Left lobe of liver (tissue), 2 donors: ENCODE measurements at regions not wholly inside any gene's neighbourhood (a gene's known extent, or its start where the extent isn't known, plus 50 kb on each side); places are given as distances from the start of the nearest gene placed in this dataset.
"Not testable (repeated sequence)": the region's sequence is repeated elsewhere in the genome, so short reads cannot be mapped to it uniquely, and the experiment has no call there.

Experiments
- ATAC-seq: fragments of 200-7000 bp; cut with Tn5 transposase; one replicate; pipeline ENCODE4 v1.9.1; 2020; ENCODE audit warnings: mild to moderate bottlenecking, moderate library complexity
- DNase-seq: peaks from one replicate; pipeline ENCODE4 v3.0.0-alpha.2; 2020; ENCODE audit warnings: low spot score
- donor health status: DM: no; HTN: no; CAD: no; lungs with moderate emphysema.
- donor health status: DM: no; HTN: yes; CAD: no.

DNA sequence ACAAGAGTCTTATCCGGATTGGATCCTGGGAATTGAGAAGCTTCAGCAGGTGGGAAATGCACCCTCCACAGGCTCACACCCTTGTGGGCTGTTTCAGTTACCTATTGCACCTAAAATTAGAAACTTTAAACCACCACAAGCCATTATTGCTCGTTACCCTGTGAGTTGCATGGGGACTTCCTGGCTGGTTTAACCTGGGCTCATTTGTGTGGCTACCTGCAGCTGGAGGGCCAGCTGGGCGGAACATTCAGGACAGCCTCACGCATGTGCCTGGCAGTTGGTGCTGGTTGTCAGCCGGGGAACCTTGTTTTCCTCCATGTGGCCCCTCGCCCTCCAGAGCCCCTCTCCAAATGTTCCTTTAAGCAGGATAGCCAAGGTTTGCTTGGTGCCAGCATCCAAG lies 118.5 kb upstream of the DEFB108B start:
- not testable (repeated sequence) for ATAC-seq, DNase-seq

DNA sequence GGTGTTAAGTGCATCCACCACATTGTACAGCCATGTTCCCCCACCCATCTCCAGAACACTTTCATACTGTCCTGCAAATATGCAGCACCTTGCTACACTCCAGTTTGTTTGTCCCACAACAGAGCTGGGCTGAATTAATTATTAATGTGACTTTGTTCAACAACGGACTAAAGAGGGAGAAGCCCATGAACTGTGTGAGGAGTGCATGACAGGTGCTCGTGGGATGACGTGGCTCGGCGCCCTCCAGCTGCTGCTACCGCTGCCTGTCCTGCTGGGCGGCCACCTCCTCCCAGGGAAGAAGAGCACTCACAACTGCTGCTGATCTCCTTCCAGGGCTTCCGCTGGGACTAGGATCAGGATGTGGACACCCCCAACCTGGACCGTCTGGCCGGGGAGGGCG lies 111.2 kb upstream of the DEFB108B start:
- not testable (repeated sequence) for ATAC-seq, DNase-seq

DNA sequence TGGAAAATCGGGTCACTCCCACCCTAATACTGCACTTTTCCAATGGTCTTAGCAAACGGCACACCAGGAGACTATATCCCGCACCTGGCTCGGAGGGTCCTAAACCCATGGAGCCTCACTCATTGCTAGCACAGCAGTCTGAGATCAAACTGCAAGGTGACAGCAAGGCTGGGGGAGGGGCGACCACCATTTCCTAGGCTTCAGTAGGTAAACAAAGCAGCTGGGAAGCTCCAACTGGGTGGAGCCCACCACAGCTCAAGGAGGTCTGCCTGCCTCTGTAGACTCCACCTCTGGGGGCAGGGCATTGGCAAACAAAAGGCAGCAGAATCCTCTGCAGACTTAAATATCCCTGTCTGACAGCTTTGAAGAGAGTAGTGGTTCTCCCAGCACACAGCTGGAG lies 109.0 kb upstream of the DEFB108B start:
- ATAC-seq, DNase-seq: not testable (repeated sequence)

DNA sequence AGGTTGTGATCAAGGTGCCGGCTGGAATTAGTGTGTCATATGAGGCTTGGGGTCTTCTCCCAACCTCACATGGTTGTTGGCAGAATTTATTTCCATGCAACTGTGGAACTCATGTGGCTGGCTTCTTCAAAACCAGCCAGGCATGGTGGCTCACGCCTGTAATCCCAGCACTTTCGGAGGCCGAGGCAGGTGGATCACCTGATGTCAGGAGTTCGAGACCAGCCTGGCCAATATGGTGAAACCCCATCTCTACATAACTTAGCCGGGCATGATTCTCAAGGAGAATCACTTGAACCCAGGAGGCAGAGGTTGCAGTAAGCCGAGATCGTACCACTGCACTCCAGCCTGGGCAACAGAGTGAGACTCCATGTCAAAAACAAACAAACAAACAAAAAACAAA lies 102.3 kb upstream of the DEFB108B start:
- not testable (repeated sequence) for ATAC-seq, DNase-seq

DNA sequence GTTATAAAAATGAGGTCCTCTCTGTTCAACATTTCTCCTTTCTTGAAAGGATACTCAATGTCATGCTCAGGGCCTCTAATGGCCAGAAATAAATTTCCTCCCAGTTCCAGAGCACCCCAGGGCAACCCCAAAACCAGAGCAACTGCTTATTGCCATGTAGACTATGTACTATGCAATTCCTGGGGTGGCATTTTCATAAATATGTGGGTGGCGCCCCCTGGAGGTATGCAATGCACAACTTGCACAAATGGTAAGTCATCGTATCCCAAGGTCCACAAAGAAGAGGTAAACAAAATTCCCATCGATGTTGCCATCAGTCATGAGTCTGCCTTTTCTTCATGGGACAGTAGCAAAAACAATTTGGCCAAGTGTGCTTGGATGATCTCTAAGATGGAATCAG lies 98.6 kb upstream of the DEFB108B start:
- ATAC-seq, DNase-seq: not testable (repeated sequence)

DNA sequence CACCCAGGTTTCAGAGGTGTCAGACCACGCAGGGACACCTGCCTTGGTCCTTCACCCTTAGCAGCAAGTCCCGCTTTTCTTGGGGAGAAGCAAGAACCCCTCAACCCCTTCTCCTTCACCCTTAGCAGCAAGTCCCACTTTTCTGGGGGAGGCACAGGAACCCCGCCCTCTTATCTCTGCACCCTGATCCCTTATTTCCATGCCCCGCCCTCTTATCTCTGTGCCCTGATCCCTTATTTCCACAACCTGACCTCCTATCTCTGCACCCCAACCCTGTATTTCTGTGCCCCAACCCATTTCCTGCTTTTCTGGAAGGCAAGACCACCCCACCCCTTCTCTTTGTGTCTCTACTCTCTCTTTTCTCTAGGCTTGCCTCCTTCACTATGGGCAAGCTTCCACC lies 94.7 kb upstream of the DEFB108B start:
- ATAC-seq, DNase-seq: not testable (repeated sequence)

DNA sequence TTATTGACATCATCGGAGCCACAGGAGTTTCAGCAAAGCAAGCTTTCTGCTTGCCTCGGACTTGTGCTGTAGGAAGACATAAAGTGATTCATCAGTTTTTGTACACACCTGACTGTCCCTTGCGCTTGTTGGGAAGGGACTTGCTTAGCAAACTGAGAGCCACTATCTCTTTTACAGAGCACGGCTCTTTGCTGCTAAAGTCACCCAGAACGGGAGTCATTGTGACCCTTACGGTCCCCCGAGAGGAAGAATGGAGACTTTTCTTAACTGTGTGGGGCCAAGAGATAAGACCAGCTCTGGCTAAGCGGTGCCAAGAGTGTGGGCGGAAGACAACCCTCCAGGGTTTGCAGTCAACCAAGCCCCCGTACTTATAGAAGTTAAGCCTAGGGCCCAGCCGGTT lies 89.6 kb upstream of the DEFB108B start:
- not testable (repeated sequence) for DNase-seq, ATAC-seq

DNA sequence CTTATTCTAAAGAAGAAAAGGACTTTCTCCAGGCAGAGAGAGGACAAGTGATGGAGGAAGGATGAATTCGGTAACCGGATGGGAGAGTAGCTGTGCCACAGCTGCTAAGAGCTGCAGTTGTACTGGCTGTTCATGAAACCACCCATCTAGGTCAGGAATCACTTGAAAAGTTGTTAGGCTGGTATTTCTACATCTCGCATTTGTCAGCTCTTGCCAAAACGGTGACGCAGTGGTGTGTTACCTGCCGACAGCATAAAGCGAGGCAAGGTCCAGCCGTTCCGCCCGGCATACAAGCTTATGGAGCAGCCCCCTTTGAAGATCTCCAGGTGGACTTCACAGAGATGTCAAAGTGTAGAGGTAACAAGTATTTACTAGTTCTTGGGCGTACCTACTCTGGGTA lies 87.3 kb upstream of the DEFB108B start:
- DNase-seq, ATAC-seq: not testable (repeated sequence)

DNA sequence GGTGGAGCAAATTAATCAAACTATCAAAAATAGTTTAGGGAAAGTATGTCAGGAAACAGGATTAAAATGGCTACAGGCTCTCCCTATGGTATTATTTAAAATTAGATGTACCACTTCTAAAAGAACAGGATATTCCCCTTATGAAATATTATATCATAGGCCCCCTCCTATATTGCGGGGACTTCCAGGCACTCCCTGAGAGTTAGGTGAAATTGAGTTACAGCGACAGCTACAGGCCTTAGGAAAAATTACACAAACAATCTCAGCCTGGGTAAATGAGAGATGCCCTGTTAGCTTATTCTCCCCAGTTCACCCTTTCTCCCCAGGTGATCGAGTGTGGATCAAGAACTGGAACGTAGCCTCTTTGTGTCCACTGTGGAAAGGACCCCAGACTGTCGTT lies 86.7 kb upstream of the DEFB108B start:
- not testable (repeated sequence) for DNase-seq, ATAC-seq

DNA sequence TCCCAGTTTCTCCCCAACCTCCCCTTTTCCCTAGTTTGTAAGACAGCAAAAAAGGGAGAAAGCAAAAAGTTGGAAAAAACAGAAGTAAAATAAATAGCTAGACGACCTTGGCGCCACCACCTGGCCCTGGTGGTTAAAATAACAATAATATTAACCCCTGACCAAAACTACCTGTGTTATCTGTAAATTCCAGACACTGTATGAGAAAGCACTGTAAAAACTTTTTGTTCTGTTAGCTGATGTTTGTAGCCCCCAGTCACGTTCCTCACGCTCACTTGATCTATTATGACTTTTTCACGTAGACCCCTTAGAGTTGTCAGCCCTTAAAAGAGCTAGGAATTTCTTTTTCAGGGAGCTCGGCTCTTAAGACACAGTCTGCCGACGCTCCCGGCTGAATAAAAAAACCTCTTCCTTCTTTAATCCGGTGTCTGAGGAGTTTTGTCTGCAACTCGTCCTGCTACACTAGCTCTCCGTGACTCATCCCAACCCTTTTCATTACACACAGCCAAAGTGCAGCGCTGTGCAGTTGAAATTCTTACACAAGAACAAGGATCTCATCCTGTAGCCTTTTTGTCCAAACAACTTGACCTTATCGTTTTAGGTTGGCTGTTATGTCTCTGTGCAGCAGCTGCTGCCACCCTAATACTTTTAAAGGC lies 83.9 kb upstream of the DEFB108B start:
- not testable (repeated sequence) for DNase-seq, ATAC-seq

DNA sequence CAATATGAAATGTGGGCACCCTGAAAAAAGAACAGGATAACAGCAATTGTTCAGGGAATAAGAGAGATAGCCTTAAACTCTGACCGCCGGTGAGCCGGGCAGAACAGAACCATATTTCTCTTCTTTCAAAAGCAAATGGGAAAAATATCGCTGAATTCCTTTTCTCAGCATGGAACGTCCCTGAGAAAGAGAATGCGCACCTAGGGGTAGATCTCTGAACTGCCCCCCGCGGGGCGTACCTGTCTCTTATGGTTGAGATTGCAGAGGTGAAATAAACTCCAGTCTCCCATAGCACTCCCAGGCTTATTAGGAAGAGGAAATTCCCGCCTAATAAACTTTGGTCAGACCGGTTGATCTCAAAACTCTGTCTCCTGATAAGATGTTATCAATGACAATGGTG lies 82.1 kb upstream of the DEFB108B start:
- not testable (repeated sequence) for ATAC-seq, DNase-seq

DNA sequence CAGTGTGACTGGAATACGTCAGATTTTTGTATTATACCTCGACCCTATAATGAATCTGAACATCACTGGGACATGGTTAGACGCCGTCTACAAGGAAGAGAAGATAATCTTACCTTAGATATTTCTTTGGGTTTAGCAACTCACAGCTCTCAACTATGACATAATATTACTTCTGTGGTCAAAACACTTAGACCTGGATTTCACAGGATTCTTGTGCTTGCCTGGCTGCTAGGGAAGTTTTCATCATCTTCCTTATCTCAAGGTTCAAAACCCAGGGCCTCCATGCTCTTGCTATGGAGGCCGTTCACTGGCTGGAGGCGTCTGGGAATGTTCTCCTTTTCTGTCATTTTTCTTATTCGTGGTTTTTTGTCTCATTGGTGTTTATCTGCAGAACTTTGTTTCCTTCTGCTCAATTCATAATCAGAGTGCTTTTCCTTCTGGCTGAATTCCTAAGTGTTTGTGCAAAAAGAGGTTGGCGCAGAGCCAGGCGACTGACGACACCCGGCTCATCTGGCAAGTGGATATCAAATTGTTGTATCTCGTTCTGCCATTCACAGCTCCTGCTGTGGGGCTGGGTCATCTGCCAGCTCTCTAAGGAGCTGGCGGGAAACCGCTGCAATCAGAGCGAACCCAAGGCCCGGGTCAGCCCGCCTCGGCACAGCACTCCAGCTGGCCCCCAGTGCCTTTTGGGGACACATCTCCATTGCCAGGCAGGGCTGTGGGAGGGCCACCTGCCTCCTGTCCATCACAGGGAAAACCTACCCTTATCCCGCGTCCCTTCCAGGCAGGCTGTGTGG lies 68.1 kb upstream of the DEFB108B start:
- not testable (repeated sequence) for ATAC-seq, DNase-seq

DNA sequence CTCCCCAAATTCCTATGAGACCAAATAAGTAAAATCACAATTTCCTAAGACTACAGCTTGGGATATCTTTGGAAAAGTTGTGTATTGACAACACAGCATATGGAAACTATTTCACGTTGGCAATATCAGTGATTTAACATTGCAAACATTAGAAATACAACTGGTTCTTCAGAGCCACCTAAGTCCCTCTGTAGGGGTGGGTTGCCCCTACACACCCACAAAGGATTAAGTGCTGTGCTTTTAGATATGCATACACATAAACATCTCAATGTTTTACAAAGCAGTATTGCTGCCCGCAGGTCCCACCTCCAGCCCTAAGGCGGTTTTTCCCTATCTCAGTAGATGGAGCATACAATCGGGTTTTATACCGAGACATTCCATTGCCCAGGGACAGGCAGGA lies 66.0 kb upstream of the DEFB108B start:
- not testable (repeated sequence) for ATAC-seq, DNase-seq

DNA sequence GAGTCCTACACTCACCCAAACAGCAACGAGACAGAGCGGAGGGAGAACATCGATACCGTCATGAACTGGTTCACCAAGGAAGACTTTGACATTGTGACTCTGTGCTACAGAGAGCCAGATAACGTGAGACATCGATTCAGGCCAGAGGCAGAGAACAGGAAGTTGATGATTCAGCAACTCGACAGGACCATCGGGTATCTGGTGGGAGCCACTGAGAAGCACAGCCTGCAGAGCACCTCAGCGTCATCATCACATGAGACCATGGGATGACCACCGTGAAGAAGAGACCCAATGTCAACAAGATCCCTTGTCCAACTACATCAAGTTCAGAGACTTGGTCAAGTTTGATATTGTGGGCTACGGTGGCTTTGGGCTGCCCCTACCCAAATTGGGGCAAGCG lies 60.8 kb upstream of the DEFB108B start:
- not testable (repeated sequence) for DNase-seq, ATAC-seq

DNA sequence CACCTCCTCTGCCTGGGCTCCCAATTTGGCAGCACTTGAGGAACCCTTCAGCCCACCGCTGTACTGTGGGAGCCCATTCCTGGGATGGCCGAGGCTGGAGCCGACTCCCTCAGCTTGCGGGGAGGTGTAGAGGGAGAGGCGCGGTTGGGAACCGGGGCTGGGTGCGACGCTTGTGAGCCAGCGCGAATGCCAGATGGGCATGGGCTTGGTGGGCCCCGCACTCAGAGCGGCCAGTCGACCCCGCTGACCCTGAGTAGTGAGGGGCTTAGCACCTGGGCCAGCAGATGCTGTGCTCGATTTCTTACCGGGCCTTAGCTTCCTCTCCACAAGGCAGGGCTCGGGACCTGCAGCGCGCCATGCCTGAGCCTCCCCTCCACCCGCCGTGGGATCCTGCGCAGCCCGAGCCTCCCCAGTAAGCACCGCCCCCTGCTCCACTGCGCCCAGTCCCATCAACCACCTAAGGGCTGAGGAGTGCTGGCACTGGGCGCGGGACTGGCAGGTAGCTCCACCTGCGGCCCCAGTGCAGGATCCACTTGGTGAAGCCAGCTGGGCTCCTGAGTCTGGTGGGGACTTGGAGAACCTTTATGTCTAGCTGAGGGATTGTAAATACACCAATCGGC lies 58.3 kb upstream of the DEFB108B start:
- DNase-seq (no peak), ATAC-seq (no peak)

DNA sequence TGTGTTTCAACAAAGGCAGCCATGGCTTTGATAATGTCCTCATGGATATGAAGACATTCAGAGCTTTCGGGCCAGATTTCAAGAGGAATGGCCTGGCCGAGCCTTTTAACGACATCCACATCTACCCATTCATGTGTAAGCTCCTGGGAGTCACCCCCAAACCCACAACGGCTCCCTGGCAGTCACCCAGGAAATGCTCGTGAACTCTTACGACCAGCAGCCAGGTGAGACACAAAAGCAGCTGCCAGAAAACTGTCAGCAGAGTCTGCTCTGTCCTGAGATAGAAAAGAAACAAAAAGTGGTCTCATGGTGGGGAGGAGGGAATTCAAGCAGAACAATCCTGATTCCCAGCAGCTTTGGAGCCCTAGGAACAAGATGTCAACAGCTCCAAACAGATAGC lies 52.9 kb upstream of the DEFB108B start:
- ATAC-seq, DNase-seq: not testable (repeated sequence)

DNA sequence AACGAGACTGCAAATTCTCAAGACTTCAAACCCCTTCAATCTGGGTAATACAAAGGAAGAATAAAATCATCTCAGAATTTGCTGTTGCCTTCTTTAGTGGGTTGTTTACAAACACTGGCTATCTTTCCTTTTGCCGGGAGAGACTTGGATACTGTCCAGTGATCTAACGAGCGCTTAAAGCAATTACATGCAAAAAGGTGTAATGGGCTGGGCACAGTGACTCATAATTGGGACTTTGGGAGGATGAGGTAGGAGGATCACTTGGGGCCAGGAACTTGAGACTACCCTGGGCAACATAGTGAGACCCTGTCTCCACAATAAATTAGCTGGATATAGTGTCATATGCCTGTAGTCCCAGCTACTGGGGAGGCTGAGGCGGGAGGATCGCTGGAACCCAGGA lies 52.2 kb upstream of the DEFB108B start:
- not testable (repeated sequence) for ATAC-seq, DNase-seq

DNA sequence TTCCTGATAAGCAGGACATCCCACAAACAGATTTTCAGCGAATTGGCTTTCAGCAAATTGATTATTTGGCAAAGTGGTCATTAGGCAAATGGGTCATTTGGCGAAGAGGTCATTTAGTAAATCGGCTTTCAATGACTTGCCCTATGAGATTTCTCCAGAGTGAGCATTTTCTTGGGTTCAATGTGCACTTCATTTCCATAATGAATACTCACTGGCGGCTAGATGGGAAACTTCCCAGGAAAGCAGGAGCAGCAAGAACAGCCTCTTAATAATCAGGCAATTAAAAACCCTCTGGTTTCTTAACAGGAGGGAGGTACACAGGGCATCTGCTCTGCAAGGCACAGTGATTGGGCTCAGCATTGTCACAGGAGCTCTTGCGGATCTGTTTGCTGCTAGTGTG lies 51.5 kb upstream of the DEFB108B start:
- DNase-seq, ATAC-seq: not testable (repeated sequence)

DNA sequence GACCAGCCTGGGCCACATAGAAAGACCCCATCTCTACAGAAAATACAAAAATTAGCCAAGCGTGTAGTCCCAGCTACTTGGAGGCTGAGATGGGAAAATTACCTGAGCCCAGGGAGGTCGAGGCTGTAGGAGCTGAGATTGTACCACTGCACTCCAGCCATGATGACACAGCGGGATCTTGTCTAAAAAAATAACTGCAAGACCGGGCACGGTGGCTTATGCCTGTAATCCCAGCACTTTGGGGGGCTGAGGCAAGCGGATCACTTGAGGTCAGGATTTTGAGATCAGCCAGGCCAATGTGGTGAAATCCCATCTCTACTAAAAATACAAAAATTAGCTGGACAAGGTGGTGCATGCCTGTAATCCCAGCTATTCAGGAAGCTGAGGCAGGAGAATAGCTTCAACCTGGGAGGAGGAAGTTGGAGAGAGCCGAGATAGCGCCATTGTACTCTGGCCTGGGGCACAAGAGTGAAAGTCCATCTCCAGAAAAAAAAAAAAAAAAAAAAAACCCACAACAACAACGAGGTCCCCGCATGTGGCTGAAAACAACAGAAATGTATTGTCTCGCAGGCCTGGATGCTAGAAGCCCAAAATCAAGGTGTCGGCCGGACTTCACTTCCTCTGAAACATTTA lies 50.7 kb upstream of the DEFB108B start:
- ATAC-seq = not testable (repeated sequence)

DNA sequence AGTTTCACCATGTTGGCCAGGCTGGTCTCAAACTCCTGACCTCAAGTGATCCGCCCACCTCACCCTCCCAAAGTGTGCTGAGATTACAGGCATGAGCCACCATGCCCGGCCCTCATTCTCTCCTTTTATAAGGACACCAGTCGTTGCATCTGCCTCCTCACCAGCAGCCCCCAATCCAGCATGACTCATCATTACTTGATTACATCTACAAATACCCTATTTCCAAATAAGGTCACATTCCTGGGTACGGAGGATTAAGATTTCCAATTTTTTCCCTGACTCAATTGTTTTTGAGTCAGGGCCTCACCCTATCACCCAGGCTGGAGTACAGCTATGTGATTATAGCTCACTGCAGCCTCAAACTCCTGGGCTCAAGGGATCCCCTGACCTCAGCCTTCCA lies 49.8 kb upstream of the DEFB108B start:
- not testable (repeated sequence) for ATAC-seq, DNase-seq

More for the DNA sequence above, 50.7 kb upstream of the DEFB108B start:
- not testable (repeated sequence) for DNase-seq
